SJCRH30 (cell line): ENCODE measurements at regions not wholly inside any gene's neighbourhood (a gene's known extent, or its start where the extent isn't known, plus 50 kb on each side); places are given as distances from the start of the nearest gene placed in this dataset.
A peak's percentile ranks its signal among the peaks of the same experiment; 100 is the strongest.
"Not testable (repeated sequence)": the region's sequence is repeated elsewhere in the genome, so short reads cannot be mapped to it uniquely, and the experiment has no call there.

Source experiments
- DNase-seq, 2 experiments: peaks; one replicate each; pipeline ENCODE4 v3.0.0-alpha.2; 2015 to 2020
- H3K27ac ChIP-seq: fragments of 250-450 bp; sonication (Bioruptor Pico); 2 replicates; pipeline ENCODE4 v1.5.1; 2020; ENCODE audit warnings: mild to moderate bottlenecking, moderate library complexity
- H3K27me3 ChIP-seq: fragments of 250-450 bp; sonication (Bioruptor Pico); 2 replicates; pipeline ENCODE4 v1.5.1; 2020; ENCODE audit warnings: mild to moderate bottlenecking, moderate library complexity
- H3K36me3 ChIP-seq: fragments of 250-450 bp; sonication (Bioruptor Pico); 2 replicates; pipeline ENCODE4 v1.5.1; 2020; ENCODE audit warnings: mild to moderate bottlenecking, moderate library complexity
- H3K4me1 ChIP-seq: fragments of 250-450 bp; sonication (Bioruptor Pico); 2 replicates; pipeline ENCODE4 v1.5.1; 2020; ENCODE audit warnings: mild to moderate bottlenecking, moderate library complexity
- H3K4me3 ChIP-seq: fragments of 250-450 bp; sonication (Bioruptor Pico); 2 replicates; pipeline ENCODE4 v1.5.1; 2020; ENCODE audit warnings: mild to moderate bottlenecking, moderate library complexity
- H3K9me3 ChIP-seq: fragments of 250-450 bp; sonication (Bioruptor Pico); replicated peaks from 2 replicates; pipeline ENCODE4 v1.5.1; 2020; ENCODE audit warnings: mild to moderate bottlenecking, moderate library complexity

DNA sequence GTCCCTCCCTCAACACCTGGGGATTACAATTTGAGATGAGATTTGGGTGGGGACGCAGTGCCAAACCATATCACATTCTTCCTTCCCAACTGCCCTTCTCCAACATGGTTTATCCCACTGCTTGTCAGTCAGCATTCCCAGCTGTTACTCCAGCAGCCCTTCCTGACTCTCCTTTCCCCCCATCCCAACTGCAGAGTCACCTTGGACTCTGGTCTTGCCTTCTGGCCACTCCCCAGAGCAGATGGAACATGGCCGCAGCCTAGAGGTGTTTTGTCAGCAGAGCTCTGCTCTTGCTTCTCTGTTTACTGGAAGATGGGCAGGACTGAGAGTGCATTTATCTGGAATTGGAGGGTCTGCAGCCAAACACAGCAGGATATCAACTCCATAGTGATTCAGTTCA is 51.2 kb upstream of the MEX3C start:
- DNase-seq = peak; percentile 5 to 18

GRCh38 chr18:51250006-51250405 is 52.5 kb upstream of the MEX3C start:
- H3K36me3 ChIP-seq = no peaks in the 10 kb centered on the region
- DNase-seq = peak; percentile 52 to 72
- no peak overlapping the region for H3K4me3 ChIP-seq
- no peaks in the 10 kb centered on the region for H3K9me3 ChIP-seq
- no peaks in the 10 kb centered on the region for H3K27me3 ChIP-seq
- H3K27ac ChIP-seq = peak overlapping the region; percentile 40
- peaks cover 7% of the 10 kb centered on the region for H3K4me1 ChIP-seq

More for the DNA sequence above, 51.2 kb upstream of the MEX3C start:
- Histone ChIP-seq H3K9me3 (no peaks in the 10 kb centered on the region), H3K27ac (no peak overlapping the region), H3K27me3 (no peaks in the 10 kb centered on the region), H3K4me1 (peaks cover 7% of the 10 kb centered on the region), H3K4me3 (no peak overlapping the region), H3K36me3 (no peaks in the 10 kb centered on the region)

DNA sequence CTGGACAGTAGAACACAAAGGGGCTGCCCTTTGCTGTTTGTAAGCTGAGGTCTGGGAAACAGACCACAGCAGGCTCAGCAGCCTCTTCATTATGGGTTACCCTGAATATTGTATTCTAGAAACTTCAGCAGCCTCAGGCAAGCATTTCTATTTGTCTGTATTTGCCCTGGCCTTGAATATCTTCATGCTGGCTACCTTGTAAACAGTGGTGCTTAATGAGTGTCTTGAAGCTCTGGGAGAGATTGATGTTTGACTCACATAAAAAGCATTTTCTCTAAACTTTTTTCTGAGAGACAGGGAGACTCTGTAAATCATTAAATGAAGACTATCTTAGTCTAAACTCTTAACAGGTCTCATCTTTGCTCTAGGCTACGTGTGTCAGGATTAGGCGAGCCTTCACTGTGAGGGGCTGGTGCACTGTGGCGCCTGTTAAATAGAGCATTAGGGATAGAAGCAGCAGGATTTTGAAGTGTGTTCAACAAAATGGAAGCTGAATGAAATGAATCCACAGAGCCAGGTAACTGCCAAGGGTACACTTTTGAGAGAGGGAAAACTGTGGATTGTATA is 53.1 kb upstream of the MEX3C start:
- no peak for DNase-seq
- H3K4me3 ChIP-seq = no peak overlapping the region
- no peaks in the 10 kb centered on the region for H3K9me3 ChIP-seq
- no peaks in the 10 kb centered on the region for H3K36me3 ChIP-seq
- no peaks in the 10 kb centered on the region for H3K27me3 ChIP-seq
- H3K4me1 ChIP-seq = peaks cover 10% of the 10 kb centered on the region
- peak overlapping the region; percentile 40 for H3K27ac ChIP-seq

DNA sequence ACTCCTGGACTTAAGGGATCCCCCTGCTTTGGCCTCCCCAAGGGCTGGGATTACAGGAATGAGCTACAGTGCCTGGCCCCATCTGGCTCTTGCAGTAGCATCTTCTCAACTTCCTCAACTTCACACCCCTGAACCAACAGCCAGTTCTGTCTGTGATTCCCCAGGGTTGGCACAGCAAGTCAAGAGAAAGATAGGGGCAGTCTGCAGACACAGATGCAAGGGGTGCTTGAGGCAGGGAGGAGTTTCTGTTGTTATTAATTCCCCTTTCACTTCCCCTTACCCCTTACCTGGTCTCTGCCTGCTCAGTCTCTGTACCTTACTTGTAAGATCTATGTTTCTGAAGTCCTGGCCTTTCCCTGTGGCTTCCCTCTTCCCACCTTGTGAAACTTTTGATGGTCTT is 54.1 kb upstream of the MEX3C start:
- Histone ChIP-seq H3K9me3 (no peaks in the 10 kb centered on the region), H3K4me3 (no peak overlapping the region), H3K27ac (no peak overlapping the region), H3K4me1 (peaks cover 11% of the 10 kb centered on the region), H3K36me3 (no peaks in the 10 kb centered on the region), H3K27me3 (no peaks in the 10 kb centered on the region)
- no peak for DNase-seq

- peaks cover 11% of the 10 kb centered on the region for H3K4me1 ChIP-seq
- no peaks in the 10 kb centered on the region for H3K9me3 ChIP-seq
- no peaks in the 10 kb centered on the region for H3K36me3 ChIP-seq
- no peak overlapping the region for H3K4me3 ChIP-seq
- DNase-seq = no peak
- no peaks in the 10 kb centered on the region for H3K27me3 ChIP-seq
- H3K27ac ChIP-seq = no peak overlapping the region
These were observed 56.0 kb upstream of the MEX3C start for GRCh38 chr18:51253476-51253875.

GRCh38 chr18:51255693-51256092 is 58.2 kb upstream of the MEX3C start:
- Histone ChIP-seq H3K4me1 (peaks cover 4% of the 10 kb centered on the region), H3K4me3 (no peak overlapping the region), H3K36me3 (no peaks in the 10 kb centered on the region), H3K27ac (no peak overlapping the region), H3K27me3 (no peaks in the 10 kb centered on the region), H3K9me3 (no peaks in the 10 kb centered on the region)
- peak in 1 of 2 experiments; percentile 34 for DNase-seq

DNA sequence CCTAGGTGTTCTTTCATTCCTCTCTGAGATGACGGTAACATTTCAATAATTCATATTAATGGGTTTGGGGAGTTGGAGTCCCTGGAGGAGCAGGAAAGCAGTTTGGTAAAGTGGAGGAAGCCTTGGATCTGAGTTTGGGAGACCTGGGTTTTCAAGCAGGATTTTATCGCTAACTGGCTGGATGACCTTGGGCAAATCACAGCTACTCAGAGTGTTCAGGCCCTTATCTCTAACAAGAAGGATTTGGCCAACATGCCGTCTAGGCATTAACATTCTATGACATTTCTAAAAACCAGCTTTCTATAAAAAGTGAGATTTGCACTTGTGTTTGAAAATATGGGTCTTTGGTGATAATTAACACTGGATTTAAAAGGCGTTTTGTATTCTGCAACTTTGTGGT is 59.7 kb upstream of the MEX3C start:
- Histone ChIP-seq H3K4me1 (peaks cover 4% of the 10 kb centered on the region; the same call in 1 of the 2 replicates), H3K36me3 (no peaks in the 10 kb centered on the region), H3K9me3 (no peaks in the 10 kb centered on the region), H3K27me3 (no peaks in the 10 kb centered on the region), H3K27ac (no peak overlapping the region), H3K4me3 (no peak overlapping the region)
- no peak for DNase-seq

- no peak overlapping the region for H3K27ac ChIP-seq
- no peaks in the 10 kb centered on the region for H3K9me3 ChIP-seq
- no peaks in the 10 kb centered on the region for H3K27me3 ChIP-seq
- no peak for DNase-seq
- H3K4me3 ChIP-seq = no peak overlapping the region
- no peaks in the 10 kb centered on the region for H3K36me3 ChIP-seq
- peaks cover 4% of the 10 kb centered on the region; the same call in 1 of the 2 replicates for H3K4me1 ChIP-seq
These were observed 62.6 kb upstream of the MEX3C start for GRCh38 chr18:51260118-51260517.

DNA sequence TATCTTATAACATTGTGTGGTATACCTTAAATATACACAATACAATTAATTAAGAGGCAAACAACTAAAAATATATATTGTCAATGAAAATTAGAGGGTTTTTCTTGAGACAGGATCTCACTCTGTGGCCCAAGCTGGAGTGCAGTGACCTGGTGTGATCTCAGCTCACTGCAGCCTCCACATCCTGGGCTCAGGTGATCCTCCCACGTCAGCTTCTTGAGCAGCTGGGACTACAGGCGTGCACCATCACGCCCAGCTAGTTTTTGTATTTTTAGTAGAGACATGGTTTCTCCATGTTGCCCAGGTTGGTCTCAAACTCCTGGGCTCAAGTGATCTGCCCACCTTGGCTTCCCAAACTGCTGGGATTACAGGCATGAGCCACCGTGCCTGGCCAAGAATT is 68.6 kb upstream of the MEX3C start:
- H3K4me1 ChIP-seq, H3K27me3 ChIP-seq, DNase-seq, H3K36me3 ChIP-seq, H3K4me3 ChIP-seq, H3K9me3 ChIP-seq, H3K27ac ChIP-seq: not testable (repeated sequence)

DNA sequence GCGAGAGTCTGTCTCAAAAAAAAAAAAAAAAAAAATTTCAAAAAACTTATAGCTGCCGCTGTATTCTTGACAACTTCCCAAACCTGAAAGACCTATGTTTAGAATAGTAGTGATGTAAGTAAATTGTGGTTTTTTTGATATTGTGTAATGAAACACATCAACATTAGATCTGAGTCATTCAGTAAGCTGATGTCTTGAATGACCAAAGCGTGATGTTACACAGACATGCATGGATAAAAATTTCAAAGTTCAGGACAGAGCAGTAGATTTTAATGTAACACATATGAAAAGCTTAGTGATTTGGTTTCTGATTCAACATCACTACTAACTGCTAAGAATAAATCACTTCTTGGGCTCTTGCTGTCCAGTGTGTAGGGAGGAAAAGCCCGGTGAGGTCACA is 69.3 kb upstream of the MEX3C start:
- no peak overlapping the region for H3K27ac ChIP-seq
- H3K4me1 ChIP-seq = no peaks in the 10 kb centered on the region
- no peak for DNase-seq
- no peak overlapping the region for H3K4me3 ChIP-seq
- H3K36me3 ChIP-seq = no peaks in the 10 kb centered on the region
- no peaks in the 10 kb centered on the region; the same call in 1 of the 2 replicates for H3K9me3 ChIP-seq
- no peaks in the 10 kb centered on the region for H3K27me3 ChIP-seq

GRCh38 chr18:51273437-51273836 is 76.0 kb upstream of the MEX3C start:
- no peak overlapping the region for H3K4me3 ChIP-seq
- peaks cover 14% of the 10 kb centered on the region for H3K4me1 ChIP-seq
- no peak overlapping the region for H3K27ac ChIP-seq
- no peaks in the 10 kb centered on the region; the same call in 1 of the 2 replicates for H3K9me3 ChIP-seq
- no peak for DNase-seq
- no peaks in the 10 kb centered on the region for H3K27me3 ChIP-seq
- H3K36me3 ChIP-seq = no peaks in the 10 kb centered on the region

DNA sequence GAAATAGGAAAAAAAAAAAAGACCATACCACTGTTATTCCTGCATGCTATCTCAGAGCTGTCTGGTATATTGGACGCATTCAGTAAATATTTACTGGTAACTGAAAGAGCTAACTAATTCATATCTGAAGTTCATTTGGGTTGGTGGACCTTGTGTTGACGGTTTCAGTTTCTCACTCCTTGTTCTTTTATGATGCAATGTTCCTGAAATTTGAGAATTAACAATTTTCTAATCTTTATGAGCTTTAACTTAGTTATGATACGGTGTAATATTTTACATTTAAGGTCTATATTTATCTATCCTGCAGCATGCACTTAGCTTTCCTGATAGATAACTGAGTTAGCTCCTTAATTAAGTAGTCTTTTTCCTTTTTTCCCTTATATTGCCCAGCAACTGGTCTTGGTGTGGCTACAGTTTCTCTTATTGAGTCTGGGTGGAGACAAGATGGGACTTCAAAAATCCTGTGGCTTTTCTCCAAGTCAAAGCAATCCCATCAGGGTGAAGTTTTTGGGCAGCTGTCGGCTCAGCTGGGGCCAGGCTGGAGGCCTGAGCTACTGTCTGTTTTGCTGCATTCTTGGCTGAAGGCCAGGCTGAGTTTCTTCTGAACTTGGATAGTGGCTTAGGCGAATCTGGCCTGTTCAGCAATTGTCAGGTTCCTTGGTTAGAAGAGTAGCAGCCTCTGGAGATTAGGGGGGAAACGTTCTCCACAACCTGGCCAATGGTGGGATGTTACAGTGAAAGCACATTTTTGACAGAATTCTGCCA is 78.4 kb upstream of the MEX3C start:
- peak; percentile 95 to 98 for DNase-seq
- Histone ChIP-seq H3K9me3 (no peaks in the 10 kb centered on the region; the same call in 1 of the 2 replicates), H3K27ac (peak overlapping the region; percentile 63), H3K27me3 (no peaks in the 10 kb centered on the region), H3K4me3 (peak overlapping the region; percentile 29), H3K4me1 (peaks cover 14% of the 10 kb centered on the region), H3K36me3 (no peaks in the 10 kb centered on the region)

DNA sequence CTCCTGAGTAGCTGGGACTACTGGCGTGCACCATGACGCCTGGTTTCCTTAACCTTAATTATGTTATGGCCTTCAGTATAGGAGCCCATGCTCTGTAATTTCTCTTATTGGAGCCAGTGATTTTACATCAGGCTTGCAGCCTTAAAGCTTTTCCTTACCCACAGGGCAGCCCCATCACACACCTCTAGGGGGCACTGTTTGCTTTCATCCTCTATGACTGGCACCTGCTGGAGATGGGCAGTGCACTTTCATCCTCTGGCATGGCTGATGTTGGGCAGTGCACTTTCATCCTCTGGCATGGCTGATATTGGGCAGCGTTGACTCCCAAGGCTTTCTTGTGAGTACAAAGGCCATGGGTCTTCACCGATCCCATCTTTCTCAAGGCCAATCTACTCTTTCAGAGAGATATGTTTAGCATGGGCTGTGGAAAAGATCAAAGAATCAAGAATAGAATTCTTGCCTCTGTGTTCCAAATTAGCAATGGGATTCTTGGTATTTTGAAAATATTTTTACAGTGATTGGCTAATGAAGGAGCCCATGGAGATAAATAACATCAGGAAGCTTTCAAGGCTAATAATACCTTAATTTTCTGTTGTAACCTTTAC is 80.7 kb upstream of the MEX3C start:
- H3K27me3 ChIP-seq = no peaks in the 10 kb centered on the region
- no peaks in the 10 kb centered on the region for H3K36me3 ChIP-seq
- no peak overlapping the region for H3K4me3 ChIP-seq
- DNase-seq = peak; percentile 39 to 74
- H3K27ac ChIP-seq = no peak overlapping the region
- peaks cover 14% of the 10 kb centered on the region for H3K4me1 ChIP-seq
- no peaks in the 10 kb centered on the region for H3K9me3 ChIP-seq

GRCh38 chr18:51279367-51279984 is 82.0 kb upstream of the MEX3C start:
- H3K4me3 ChIP-seq = no peak overlapping the region
- H3K27ac ChIP-seq = no peak overlapping the region
- peaks cover 14% of the 10 kb centered on the region for H3K4me1 ChIP-seq
- H3K27me3 ChIP-seq = no peaks in the 10 kb centered on the region
- no peaks in the 10 kb centered on the region for H3K9me3 ChIP-seq
- peak in 1 of 2 experiments; percentile 14 for DNase-seq
- H3K36me3 ChIP-seq = no peaks in the 10 kb centered on the region
